ENCODE measurements at regions not wholly inside any gene's neighbourhood (a gene's known extent, or its start where the extent isn't known, plus 50 kb on each side); places are given as distances from the start of the nearest gene placed in this dataset.

GRCh38 chr12:17695495-17695894 lies 394.5 kb downstream of the RERGL start:
- Mint-ChIP-seq H3K27me3 (no peaks in the 10 kb centered on the region), H3K9me3 (peaks cover 5% of the 10 kb centered on the region), H3K27ac (no peak overlapping the region), H3K4me1 (no peaks in the 10 kb centered on the region), H3K36me3 (no peaks in the 10 kb centered on the region), H3K4me3 (no peak overlapping the region)
- no peak for DNase-seq

GRCh38 chr12:17691369-17691768 lies 398.6 kb downstream of the RERGL start:
- no peaks in the 10 kb centered on the region for H3K4me1 Mint-ChIP-seq
- no peaks in the 10 kb centered on the region for H3K27me3 Mint-ChIP-seq
- H3K9me3 Mint-ChIP-seq, result peaks cover 8% of the 10 kb centered on the region
- no peak for DNase-seq
- no peaks in the 10 kb centered on the region for H3K36me3 Mint-ChIP-seq
- no peak overlapping the region for H3K27ac Mint-ChIP-seq
- H3K4me3 Mint-ChIP-seq, result no peak overlapping the region

GRCh38 chr12:17680220-17680619 lies 409.8 kb downstream of the RERGL start:
- Mint-ChIP-seq H3K36me3 (no peaks in the 10 kb centered on the region), H3K9me3 (peaks cover 4% of the 10 kb centered on the region), H3K4me3 (no peak overlapping the region), H3K4me1 (no peaks in the 10 kb centered on the region), H3K27ac (no peak overlapping the region), H3K27me3 (no peaks in the 10 kb centered on the region)
- DNase-seq, result no peak

- Mint-ChIP-seq H3K27me3 (no peaks in the 10 kb centered on the region), H3K27ac (no peak overlapping the region), H3K4me3 (no peak overlapping the region), H3K36me3 (no peaks in the 10 kb centered on the region), H3K4me1 (no peaks in the 10 kb centered on the region), H3K9me3 (peaks cover 8% of the 10 kb centered on the region)
- no peak for DNase-seq
Measured at GRCh38 chr12:17666641-17667324, 423.2 kb downstream of the RERGL start.

- no peak for DNase-seq
- Mint-ChIP-seq H3K36me3 (no peaks in the 10 kb centered on the region), H3K4me1 (no peaks in the 10 kb centered on the region), H3K4me3 (no peak overlapping the region), H3K27me3 (no peaks in the 10 kb centered on the region), H3K9me3 (peaks cover 8% of the 10 kb centered on the region), H3K27ac (no peak overlapping the region)
Measured at GRCh38 chr12:17665839-17666238, 424.2 kb downstream of the RERGL start.

- no peak overlapping the region for H3K4me3 Mint-ChIP-seq
- no peak for DNase-seq
- no peaks in the 10 kb centered on the region for H3K36me3 Mint-ChIP-seq
Measured at GRCh38 chr12:17661250-17661649, 428.7 kb downstream of the RERGL start.

GRCh38 chr12:17652436-17652835 lies 437.6 kb downstream of the RERGL start:
- H3K4me1 Mint-ChIP-seq, result no peaks in the 10 kb centered on the region
- peaks cover 2% of the 10 kb centered on the region for H3K9me3 Mint-ChIP-seq
- DNase-seq, result no peak
- H3K27me3 Mint-ChIP-seq, result no peaks in the 10 kb centered on the region
- H3K4me3 Mint-ChIP-seq, result no peak overlapping the region
- H3K27ac Mint-ChIP-seq, result no peak overlapping the region
- H3K36me3 Mint-ChIP-seq, result no peaks in the 10 kb centered on the region

More at GRCh38 chr12:17661250-17661649, 428.7 kb downstream of the RERGL start:
- Mint-ChIP-seq H3K27me3 (no peaks in the 10 kb centered on the region), H3K27ac (no peak overlapping the region), H3K4me1 (no peaks in the 10 kb centered on the region), H3K9me3 (peaks cover 4% of the 10 kb centered on the region)

- H3K4me1 Mint-ChIP-seq, result no peaks in the 10 kb centered on the region
- H3K36me3 Mint-ChIP-seq, result no peaks in the 10 kb centered on the region
- no peak for DNase-seq
- peaks cover 10% of the 10 kb centered on the region for H3K27me3 Mint-ChIP-seq
- H3K9me3 Mint-ChIP-seq, result peaks cover 3% of the 10 kb centered on the region
- no peak overlapping the region for H3K4me3 Mint-ChIP-seq
- H3K27ac Mint-ChIP-seq, result no peak overlapping the region
Measured at GRCh38 chr12:17642340-17642650, 447.7 kb downstream of the RERGL start.

GRCh38 chr12:17640615-17641014 lies 449.4 kb downstream of the RERGL start:
- H3K9me3 Mint-ChIP-seq, result no peaks in the 10 kb centered on the region
- no peak overlapping the region for H3K27ac Mint-ChIP-seq
- no peak overlapping the region for H3K4me3 Mint-ChIP-seq
- H3K27me3 Mint-ChIP-seq, result peaks cover 7% of the 10 kb centered on the region
- no peak for DNase-seq
- H3K4me1 Mint-ChIP-seq, result no peaks in the 10 kb centered on the region
- H3K36me3 Mint-ChIP-seq, result no peaks in the 10 kb centered on the region

GRCh38 chr12:17618831-17619230 lies 471.2 kb downstream of the RERGL start:
- H3K27ac Mint-ChIP-seq, result no peak overlapping the region
- no peak for DNase-seq
- no peaks in the 10 kb centered on the region for H3K36me3 Mint-ChIP-seq
- H3K27me3 Mint-ChIP-seq, result no peaks in the 10 kb centered on the region
- H3K4me1 Mint-ChIP-seq, result no peaks in the 10 kb centered on the region
- no peak overlapping the region for H3K4me3 Mint-ChIP-seq
- peaks cover 16% of the 10 kb centered on the region for H3K9me3 Mint-ChIP-seq

GRCh38 chr12:17609701-17610100 lies 480.3 kb downstream of the RERGL start:
- Mint-ChIP-seq H3K4me3 (no peak overlapping the region), H3K27ac (no peak overlapping the region), H3K4me1 (no peaks in the 10 kb centered on the region), H3K27me3 (no peaks in the 10 kb centered on the region), H3K36me3 (no peaks in the 10 kb centered on the region), H3K9me3 (peaks cover 2% of the 10 kb centered on the region)
- no peak for DNase-seq

- H3K36me3 Mint-ChIP-seq, result no peaks in the 10 kb centered on the region
- no peak for DNase-seq
- no peaks in the 10 kb centered on the region for H3K27me3 Mint-ChIP-seq
- H3K9me3 Mint-ChIP-seq, result peaks cover 1% of the 10 kb centered on the region
- no peak overlapping the region for H3K4me3 Mint-ChIP-seq
- H3K4me1 Mint-ChIP-seq, result no peaks in the 10 kb centered on the region
- no peak overlapping the region for H3K27ac Mint-ChIP-seq
Measured at GRCh38 chr12:17609153-17609552, 480.8 kb downstream of the RERGL start.

- Mint-ChIP-seq H3K4me1 (no peaks in the 10 kb centered on the region), H3K27ac (no peak overlapping the region), H3K36me3 (no peaks in the 10 kb centered on the region), H3K4me3 (no peak overlapping the region), H3K27me3 (no peaks in the 10 kb centered on the region), H3K9me3 (no peaks in the 10 kb centered on the region)
- no peak for DNase-seq
Measured at GRCh38 chr12:17595111-17595510, 494.9 kb downstream of the RERGL start.

GRCh38 chr12:17593715-17594406 lies 496.1 kb downstream of the RERGL start:
- Mint-ChIP-seq H3K4me1 (no peaks in the 10 kb centered on the region), H3K27ac (no peak overlapping the region), H3K4me3 (no peak overlapping the region), H3K36me3 (no peaks in the 10 kb centered on the region), H3K9me3 (no peaks in the 10 kb centered on the region), H3K27me3 (no peaks in the 10 kb centered on the region)
- no peak for DNase-seq

- DNase-seq, result no peak
- no peak overlapping the region for H3K4me3 Mint-ChIP-seq
- H3K27ac Mint-ChIP-seq, result no peak overlapping the region
- H3K36me3 Mint-ChIP-seq, result no peaks in the 10 kb centered on the region
- no peaks in the 10 kb centered on the region for H3K9me3 Mint-ChIP-seq
- H3K4me1 Mint-ChIP-seq, result no peaks in the 10 kb centered on the region
- no peaks in the 10 kb centered on the region for H3K27me3 Mint-ChIP-seq
Measured at GRCh38 chr12:17592472-17592871, 497.5 kb downstream of the RERGL start.

GRCh38 chr12:17591005-17591681 lies 498.9 kb downstream of the RERGL start:
- H3K27me3 Mint-ChIP-seq, result no peaks in the 10 kb centered on the region
- DNase-seq, result no peak
- H3K9me3 Mint-ChIP-seq, result no peaks in the 10 kb centered on the region
- H3K4me3 Mint-ChIP-seq, result no peak overlapping the region
- no peaks in the 10 kb centered on the region for H3K36me3 Mint-ChIP-seq
- H3K27ac Mint-ChIP-seq, result no peak overlapping the region
- no peaks in the 10 kb centered on the region for H3K4me1 Mint-ChIP-seq
